ENCODE measurements at regions not wholly inside any gene's neighbourhood (a gene's known extent, or its start where the extent isn't known, plus 50 kb on each side); places are given as distances from the start of the nearest gene placed in this dataset.
A peak's percentile ranks its signal among the peaks of the same experiment; 100 is the strongest.

- H3K27ac ChIP-seq = peak overlapping the region; percentile 87; the same call in 1 of the 2 replicates
- TF ChIP-seq CTCF (conservative IDR thresholded peaks at IDR 0.05) = no peak
Observed at GRCh38 chr2:67570611-67571010, 173.5 kb downstream of the ETAA1 start.

GRCh38 chr2:67571785-67572718 is 174.9 kb downstream of the ETAA1 start:
- TF ChIP-seq CTCF (conservative IDR thresholded peaks at IDR 0.05) = no peak
- peak overlapping the region; percentile 87 for H3K27ac ChIP-seq

GRCh38 chr2:67572721-67573435 is 175.7 kb downstream of the ETAA1 start:
- TF ChIP-seq CTCF (conservative IDR thresholded peaks at IDR 0.05) = no peak
- H3K27ac ChIP-seq = peak overlapping the region; percentile 87

GRCh38 chr2:67574230-67574629 is 177.1 kb downstream of the ETAA1 start:
- H3K27ac ChIP-seq = peak overlapping the region; percentile 87; the same call in 1 of the 2 replicates
- no peak for TF ChIP-seq CTCF (conservative IDR thresholded peaks at IDR 0.05)

- no peak for TF ChIP-seq CTCF (conservative IDR thresholded peaks at IDR 0.05)
- no peak overlapping the region for H3K27ac ChIP-seq
Observed at GRCh38 chr2:67576226-67576625, 179.1 kb downstream of the ETAA1 start.

- H3K27ac ChIP-seq = no peak overlapping the region
- no peak for TF ChIP-seq CTCF (conservative IDR thresholded peaks at IDR 0.05)
Observed at GRCh38 chr2:67576991-67577390, 179.9 kb downstream of the ETAA1 start.

- no peak overlapping the region for H3K27ac ChIP-seq
- TF ChIP-seq CTCF (conservative IDR thresholded peaks at IDR 0.05) = no peak
Observed at GRCh38 chr2:67579216-67579615, 182.1 kb downstream of the ETAA1 start.
